GM12891 (cell line): ENCODE measurements at regions not wholly inside any gene's neighbourhood (a gene's known extent, or its start where the extent isn't known, plus 50 kb on each side); places are given as distances from the start of the nearest gene placed in this dataset.

Experiments
- POLR2A ChIP-seq: IDR thresholded peaks from 2 replicates; pipeline ENCODE4 v1.6.1; 2011; ENCODE audit warnings: low read depth, low read length, control low read depth
- POLR2AphosphoS5 ChIP-seq: IDR thresholded peaks from 2 replicates; pipeline ENCODE4 v1.6.1; 2011; ENCODE audit warnings: low read depth, low read length, control low read depth
- SPI1 ChIP-seq: IDR thresholded peaks from 2 replicates; pipeline ENCODE4 v1.6.1; 2011; ENCODE audit warnings: low read depth, low read length, control low read depth
- TAF1 ChIP-seq: IDR thresholded peaks from 2 replicates; pipeline ENCODE4 v1.6.1; 2011; ENCODE audit warnings: low read depth, low read length, control low read depth

DNA sequence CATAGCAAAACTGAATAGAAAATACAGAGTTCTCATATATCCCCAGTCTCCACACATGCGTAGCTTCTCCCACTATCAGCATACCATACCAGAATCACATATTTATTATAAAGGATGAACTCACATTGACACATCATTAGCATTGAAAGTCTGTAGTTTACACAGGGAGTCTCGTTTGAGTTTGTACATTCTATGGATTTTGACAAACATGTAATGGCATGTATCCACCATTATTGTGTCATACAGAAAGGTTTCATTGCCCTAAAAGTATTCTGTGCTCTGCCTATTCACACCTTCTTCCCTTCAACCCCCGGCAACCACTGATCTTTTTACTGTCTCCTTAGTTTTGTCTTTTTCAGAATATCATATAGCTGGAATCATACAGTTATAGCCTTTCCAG is 562.4 kb downstream of the KCTD8 start:
- TF ChIP-seq SPI1: no peak
- TF ChIP-seq TAF1: no peak
- no peak for TF ChIP-seq POLR2A
- TF ChIP-seq POLR2AphosphoS5: no peak
